ENCODE measurements at regions not wholly inside any gene's neighbourhood (a gene's known extent, or its start where the extent isn't known, plus 50 kb on each side); places are given as distances from the start of the nearest gene placed in this dataset.
"Not testable (repeated sequence)": the region's sequence is repeated elsewhere in the genome, so short reads cannot be mapped to it uniquely, and the experiment has no call there.

DNA sequence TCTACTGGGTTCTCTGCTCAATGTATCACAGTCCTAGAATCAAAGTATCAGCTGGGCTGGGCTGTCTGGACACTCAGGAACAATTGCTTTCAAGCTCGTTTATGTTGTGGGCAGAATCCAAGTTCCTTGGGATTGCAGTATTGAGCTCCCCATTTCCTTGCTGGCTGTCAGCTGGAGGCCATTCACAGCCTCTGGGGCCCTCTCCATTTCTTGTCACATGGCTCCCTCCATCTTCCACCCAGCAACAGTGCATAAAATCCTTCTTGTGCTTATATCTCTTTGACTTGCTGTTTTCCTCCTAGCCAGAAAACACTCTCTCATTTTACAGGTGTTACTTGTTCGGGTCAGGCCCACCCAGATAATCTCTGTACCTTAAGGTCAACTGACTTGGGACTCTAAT is 363.5 kb downstream of the IGSF11 start:
- no peak for DNase-seq

DNA sequence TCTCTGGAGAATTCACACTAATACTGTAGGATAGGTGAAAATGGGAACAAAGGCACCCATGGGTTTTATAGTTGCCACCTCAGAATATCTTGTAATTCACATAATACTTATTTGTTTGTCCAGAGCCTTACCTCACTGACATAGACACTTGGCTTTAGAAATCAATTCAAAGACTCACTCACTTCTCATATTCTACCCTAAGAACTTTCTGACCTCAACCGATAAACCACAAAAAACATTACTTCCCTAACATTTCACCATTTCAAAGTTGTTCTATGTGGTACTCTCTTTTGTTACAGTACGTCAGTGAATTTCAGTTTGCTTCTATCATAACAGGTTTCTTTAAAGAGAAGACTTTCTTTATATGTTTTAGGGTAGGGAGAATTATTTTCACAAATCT is 359.3 kb downstream of the IGSF11 start:
- no peak for DNase-seq

DNA sequence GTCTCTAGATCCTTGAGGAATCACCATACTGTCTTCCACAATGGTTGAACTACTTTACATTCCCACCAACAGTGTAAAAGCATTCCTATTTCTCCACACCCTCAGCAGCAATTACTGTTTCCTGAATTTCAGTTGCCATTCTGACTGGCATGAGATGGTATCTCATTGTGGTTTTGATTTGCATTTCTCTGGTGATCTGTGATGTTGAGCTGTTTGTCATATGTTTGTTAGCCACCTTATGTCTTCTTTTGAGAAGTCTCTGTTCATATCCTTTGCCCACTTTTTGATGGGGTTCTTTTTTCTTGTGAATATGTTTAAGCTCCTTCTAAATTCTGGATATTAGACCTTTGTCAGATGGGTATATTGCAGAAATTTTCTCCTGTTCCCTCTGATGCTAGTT is 356.0 kb downstream of the IGSF11 start:
- DNase-seq, result not testable (repeated sequence)

DNA sequence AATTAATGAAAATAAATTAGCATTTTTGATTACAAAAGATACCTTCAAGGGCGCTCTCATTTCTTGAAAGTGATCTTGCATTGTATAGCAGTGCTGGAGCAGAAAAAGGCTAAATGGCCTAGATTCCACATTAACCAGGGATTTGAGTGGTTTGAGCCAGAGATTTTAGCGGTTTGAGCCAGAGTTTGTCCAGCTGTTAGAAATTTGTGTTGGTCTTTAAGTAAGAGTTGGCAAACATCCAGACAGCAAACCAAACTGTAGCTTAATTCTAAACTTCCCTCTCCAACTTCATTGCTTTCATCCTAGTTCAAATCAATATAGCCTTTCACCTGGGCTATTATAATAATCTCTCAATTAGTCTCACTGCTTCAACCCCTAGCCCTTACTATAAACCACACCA is 351.7 kb downstream of the IGSF11 start:
- no peak for DNase-seq

DNA sequence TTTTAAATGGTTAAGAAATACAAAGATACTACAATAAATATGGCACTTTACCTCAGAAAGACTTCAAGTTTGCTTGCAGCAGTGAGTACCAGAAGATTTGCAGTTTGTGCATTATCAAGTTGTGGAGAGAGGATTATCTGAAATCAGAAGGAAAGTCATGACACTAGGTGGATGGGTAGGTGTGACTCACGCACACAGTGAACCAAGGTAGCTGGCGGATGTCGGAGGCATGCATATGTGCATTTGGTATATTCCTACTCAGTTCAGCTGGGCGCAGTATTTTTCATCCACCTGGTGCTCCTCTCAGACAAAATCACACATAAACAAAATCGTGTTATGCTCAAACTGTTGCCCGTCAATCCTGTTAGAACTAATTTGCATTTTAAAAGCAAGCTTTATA is 351.0 kb downstream of the IGSF11 start:
- DNase-seq, result no peak

DNA sequence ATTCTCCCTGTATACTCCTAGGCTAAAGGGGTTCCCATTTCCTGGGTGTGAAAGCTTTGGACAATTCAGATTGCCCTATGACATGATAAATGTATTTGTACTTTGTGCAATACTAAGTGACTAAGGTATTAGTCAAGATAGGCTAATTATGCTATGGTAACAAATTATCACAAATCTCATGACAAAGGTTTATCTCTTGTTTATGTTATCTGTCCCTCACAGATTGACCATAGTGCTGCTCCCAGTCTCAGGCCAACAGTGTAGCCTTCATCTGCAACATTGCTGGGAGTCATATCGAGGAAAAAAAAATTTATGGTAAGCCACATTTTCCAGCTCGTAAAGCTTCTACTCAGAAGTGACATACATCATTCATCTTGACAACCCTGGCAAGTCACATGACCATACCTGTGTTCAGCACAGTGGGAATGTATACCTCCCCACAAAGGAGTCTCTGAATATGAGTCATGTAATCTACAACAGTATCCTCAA is 346.2 kb downstream of the IGSF11 start:
- DNase-seq, result no peak

DNA sequence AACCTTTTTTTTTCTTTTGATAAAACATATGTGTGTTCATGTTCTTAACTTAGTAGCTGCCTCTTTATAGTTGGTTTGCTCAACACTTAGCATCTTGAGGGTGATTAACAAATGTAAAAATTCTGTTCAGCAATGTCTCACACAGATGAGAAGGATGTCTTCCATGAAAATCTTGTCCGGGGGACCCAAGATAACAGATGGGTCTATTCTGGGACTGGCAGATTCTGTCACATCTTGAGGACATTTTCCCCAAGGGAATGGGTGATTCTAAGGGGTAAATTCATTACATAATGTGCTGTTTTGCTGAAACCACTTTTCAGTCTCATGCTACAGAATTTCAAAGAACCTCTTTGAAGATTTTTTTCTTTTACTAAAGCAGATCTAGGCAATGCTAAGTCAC is 342.2 kb downstream of the IGSF11 start:
- no peak for DNase-seq

DNA sequence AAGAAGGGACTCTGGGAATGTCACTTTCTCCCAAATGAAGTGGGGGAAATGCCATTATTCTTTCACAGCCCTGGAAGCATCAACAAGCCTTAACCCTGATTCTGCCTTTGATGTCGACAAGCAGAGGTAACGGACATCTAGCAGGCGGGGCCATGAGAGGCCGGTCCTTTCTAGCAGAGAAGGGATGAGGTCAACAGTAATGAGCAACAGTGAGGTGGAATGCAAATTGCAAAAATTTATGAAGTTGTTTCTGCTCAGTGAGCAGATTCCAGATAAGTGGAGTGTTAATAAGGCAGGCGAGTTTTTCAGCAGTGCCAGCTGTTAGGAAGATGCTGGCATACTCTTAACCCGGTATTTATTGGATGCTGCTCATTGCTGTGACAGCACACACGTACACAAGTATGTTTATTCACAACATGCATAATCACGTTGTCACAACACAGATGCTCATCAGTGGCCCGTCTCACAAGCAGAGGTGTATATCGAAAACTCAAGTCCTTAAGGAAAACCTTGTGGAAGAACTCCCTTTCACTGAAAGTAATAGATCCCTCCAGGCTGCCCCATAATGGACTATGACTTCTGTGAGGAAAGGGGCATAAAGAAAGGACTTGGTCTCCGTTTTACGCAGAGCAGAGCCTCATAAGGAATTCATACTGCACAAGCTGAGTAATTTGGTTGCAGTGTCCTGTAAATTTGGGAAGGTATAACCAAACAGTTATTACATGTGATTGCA is 329.0 kb downstream of the IGSF11 start:
- peak; percentile 6 for DNase-seq

DNA sequence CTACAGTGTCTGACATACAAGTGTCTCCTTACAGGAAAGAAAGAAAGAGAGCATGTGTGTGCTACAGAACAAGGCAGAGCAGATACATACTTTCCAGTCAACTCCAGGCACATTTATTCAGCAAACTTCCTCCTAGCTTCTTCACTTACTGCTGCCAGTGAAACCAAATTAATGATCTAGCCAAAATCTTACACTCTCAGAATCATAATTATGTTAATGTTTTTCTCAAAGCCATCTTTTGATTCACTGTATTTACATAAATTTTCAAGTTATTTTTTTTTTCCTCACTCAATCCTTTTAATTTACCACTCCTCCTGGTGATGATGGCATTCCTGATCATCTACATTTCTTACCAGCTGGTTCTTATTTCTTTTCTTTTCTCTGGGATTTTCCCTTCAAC is 326.7 kb downstream of the IGSF11 start:
- no peak for DNase-seq

DNA sequence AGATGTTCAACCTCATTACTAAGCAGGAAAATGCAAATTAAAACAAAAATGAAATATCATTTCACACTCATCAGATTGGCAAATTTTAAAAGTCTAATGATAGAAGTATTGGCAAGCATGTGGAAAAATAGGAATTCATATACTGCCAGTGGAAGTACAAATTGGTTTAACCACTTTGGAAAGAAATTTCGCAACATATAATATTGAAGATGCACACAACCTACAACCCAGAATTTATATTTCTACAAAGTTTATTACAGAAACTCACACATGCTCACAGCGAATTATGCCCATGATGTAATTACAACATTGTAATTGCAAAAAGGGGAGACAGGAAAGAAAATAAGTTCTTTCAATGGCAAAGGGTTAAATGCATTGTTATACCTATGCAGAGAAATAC is 324.1 kb downstream of the IGSF11 start:
- DNase-seq, result no peak

DNA sequence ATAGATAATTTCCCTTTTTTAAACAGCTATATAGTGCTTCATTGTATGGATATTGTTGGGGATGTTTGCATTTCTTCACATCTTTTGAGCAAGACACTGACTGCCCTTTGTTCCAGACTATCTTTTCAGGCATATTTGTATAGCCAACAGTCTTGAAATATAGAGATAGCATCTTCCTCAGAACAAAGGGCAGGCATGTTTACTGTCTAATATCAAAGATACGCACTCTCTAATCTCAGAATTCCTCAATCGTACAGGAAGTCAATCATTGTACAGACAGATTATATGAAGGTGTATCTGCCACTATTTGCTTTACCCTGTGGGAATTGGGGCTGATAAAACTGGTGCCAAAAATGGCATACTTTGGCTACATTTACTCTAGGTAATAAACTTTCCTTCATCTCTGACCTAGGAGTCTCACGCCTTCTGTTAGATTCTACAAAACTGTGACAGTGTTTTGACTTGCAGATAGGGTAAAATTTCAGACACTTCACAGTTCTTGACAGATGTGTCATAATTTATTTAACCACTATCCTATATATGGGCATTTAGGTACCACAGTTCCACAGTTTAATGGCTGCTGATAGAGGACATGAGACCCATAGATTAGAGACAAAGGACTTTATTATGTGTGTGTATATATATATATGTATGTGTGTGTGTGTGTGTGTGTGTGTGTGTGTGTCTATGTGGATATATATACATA is 321.0 kb downstream of the IGSF11 start:
- no peak for DNase-seq

DNA sequence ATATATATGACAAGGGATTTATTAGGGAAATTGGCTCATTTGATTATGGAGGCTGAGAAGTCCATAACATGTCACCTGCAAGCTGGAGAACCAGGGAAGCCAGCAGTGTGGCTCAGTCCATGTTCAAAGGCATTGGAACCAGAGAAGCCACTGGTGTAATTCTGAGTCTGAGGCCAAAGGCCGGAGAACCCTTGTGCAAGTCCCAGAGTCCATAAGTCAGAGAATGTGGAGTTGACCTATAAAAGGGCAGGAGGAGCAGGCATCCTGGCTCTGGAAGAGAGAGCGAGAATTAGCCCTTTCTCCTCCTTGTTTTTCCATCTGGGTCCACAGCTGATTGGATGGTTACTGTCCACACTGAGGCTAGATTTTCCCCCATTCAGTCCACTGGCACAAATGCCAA is 319.8 kb downstream of the IGSF11 start:
- no peak for DNase-seq

DNA sequence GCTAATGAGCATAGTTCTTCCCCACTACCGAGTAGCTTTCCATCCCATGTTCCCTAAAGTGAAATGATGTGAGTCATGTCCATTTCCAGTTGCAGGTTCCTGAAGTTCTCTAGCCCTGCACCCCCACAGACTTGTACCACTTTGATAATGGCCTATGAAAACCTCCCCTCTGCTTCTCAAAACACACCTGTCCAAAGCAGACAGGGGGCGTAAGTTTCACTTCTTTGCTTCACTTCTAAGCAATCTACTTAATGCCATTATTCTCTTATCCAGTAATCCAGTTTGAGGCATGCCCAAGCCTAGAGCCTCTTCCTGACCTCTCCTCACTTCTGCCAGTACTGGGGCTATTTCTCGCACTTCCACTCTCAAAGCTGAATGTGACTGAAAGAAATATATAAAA is 305.1 kb downstream of the IGSF11 start:
- no peak for DNase-seq

DNA sequence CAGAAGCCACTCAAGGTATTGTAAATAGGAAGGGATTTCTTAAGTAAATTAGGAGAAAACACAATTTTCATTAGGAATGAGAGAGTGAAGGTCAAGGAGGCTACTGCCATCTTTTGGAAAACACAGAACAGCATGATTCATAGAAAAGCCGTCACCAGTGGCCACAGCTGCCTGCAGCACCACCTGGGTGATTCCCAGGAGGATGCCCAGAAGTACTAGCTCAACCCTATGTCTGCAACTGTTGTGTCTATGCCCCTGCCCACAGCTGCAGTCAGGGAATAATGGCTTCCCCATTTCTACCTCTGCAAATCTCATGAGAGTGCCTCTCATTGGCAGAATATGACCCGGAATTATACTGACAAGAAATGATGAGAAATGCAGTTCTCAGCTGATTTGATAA is 300.0 kb downstream of the IGSF11 start:
- no peak for DNase-seq

DNA sequence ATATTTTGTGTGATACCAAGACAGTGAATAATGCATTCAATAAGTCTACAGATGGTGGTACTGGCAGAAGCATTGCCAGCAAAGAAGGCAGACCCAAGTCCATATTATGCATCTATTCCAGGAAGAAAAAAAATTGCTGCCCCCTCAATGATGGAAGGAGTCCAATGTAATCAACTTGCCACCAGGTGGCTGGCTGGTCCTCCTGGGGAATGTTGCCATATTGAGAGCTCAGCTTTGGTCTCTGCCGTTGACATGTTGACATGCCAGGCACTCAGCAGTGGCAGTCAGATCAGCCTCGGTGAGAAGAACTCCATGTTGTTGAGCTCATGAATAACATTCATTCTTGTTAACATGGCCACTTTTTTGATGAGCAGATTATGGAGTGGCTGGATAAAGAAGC is 298.5 kb downstream of the IGSF11 start:
- no peak for DNase-seq

DNA sequence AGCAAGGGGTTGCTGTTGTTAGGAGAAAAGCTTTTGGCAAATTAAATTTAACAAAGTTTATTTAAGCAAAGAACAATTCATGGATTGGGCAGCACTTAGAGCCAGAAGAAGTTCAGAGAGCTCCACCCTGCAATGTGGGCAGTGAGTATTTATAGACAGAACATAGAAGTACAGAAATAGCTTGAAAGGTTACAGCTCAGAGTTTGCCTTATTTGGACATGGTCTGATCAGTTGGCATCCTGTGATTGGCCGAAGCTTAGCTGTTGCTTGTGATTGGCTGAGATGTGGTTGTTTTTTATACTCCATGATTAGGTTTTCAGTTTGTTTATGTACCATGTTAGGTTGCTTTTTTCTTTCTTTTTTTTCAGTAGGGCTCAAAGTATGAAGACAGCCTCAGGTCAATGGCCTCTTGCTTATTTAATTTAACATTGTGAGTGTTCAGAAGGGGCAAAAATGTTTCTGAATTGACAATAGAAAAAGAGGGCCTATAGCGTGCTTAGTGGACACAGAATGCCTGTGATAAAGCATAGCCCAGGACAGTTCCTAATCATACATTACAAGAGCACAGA is 293.8 kb downstream of the IGSF11 start:
- no peak for DNase-seq

DNA sequence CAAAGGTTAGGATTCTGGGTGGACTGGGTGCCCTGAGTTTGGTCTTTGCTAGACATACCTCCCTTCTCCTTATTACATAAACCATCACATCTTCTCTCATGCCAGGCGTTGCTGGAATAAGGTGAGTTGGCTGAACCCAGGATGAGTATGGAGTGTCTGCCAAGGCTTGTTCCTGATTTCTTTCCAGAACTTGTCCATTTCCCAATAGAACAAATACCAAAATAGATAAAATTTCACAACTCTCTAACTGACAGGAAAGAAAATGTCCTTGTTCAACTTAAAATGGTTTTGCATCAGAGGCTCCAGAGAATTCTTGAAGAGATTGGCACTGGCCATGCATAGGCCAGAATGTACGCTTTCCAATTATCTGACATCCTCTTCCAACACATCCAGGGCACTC is 291.9 kb downstream of the IGSF11 start:
- DNase-seq, result no peak

DNA sequence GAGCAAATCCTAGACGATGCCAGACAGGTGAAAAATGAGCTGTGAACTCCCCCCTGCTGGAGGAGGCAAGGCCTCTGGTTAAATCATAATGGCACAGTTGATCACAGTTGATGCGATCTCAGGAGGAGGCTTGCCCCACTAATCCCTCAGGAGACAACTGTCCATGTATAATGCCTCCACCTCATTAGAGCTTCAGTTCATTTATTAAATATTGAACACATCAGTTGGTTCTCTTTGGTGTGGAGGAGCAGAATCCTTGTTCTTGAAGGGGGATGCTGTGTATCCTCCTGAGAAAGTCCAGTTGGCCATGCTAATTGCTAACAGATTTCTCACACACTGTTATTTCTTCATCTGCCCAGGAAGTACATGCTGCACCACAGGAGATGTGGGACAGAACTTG is 290.5 kb downstream of the IGSF11 start:
- no peak for DNase-seq

DNA sequence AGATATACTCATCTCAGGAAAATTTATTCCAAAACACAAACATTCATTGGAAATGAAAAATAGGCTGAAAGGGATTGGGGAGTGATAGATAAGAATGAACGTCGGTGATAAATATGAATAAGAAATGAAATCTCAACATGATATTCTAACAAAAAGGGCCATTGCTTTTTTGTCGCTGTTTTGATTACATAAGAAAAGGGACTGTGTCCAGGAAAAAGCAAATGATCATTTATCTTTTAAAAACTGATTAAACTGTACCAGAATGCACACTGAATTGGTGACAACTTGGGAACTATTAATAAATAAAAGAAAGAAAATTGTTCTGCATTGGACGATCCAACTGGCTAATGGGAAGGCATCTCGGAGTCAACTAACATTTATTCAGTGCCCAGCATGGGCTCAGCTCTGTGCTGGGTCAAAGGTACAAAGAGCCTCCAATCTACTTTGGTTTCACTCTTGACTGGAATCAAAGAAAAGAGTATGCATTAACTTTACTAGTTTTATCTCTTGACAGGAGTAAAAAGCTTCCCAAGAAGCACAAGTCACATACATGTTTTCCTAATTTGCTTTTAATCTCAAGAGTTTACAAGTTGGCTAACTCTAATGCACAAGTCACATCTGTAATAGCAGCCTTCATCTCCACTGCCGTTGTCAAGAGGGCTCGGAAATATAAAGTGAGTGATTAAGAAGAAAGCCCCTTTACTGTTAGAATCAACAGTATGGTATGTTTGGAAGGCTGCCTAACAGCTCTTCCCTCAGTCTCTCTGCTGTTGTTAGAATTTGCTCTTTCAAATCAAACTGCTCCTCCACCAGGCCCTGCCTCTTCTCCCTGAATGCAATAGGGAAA is 280.0 kb downstream of the IGSF11 start:
- DNase-seq, result no peak

DNA sequence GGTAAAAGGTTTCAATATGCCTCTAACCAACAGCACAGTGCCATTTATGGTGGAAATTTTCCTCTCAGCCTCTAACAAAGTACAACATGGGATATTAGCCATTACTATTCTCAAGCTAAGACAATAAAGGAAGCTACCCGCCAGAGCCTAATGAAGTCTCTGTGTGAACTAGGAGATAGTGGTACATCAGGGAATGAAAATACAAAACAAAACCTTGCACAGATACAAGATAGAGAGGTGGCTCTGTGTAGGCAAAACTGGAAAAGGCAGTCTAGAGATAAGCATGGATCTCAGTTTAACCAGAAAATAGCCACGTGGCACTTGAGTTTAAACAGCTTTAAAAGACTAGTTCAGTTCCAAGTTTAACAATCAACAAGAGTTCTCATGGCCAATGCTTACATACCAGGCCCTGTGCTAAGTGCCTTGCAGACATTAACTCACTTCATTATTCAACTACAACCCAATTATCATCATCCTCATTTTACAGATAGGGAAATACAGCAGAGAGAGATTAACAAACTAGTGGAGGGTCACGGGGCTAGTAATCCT is 279.3 kb downstream of the IGSF11 start:
- no peak for DNase-seq

DNA sequence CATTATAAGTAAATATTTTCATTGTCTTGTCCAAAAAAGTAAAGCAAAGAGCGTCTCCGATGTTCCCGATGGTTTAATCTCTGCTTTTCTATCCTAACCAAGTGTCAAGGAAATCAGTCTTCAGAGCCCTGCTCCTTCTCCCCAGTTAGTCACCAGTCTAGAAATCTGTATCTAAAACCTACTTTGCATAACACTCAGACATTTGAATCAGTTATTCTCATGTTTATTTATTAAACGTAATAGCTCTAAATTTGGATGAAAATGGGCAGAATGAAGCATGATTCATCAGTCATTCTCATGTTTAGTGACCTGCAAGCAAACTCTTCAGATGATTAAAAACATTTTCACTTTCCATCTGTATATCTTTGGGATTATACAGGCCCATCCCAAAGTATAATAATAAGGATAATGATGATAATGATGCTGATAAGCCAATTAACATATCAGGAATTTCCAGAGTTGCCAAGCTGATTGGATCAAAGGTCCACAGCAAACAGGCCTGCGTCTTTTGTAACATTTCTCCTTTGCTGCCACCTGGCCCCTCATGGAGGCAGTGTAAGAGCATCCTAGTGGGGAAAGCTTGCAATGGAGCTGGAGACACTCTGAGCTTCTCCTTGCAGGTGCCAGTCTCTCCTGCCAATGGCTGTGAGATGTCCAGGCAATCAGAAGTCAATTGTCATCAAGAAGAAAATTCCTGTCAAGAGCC is 273.9 kb downstream of the IGSF11 start:
- DNase-seq, result no peak

DNA sequence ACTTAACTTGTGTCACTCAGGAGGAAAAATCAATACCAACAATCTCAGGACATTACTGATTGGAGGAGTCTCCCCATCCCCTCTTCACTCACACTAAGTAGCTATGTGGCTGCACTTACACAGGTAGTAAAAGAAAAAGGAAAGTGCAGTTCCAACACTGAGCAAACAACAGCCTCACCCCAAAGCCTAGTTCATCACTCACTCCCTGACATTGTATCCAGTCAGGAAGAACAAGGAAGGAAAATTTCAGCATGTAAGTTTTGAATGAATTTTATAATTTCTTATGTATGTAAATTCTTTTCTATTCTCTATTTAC is 273.4 kb downstream of the IGSF11 start:
- DNase-seq, result no peak

Measured in NCI-H1694 treated with DMSO at 0.1 percent for 48 hours (cell line).